ENCODE measurements at regions not wholly inside any gene's neighbourhood (a gene's known extent, or its start where the extent isn't known, plus 50 kb on each side); places are given as distances from the start of the nearest gene placed in this dataset.

- Histone ChIP-seq H3K9me3 (no peaks in the 10 kb centered on the region), H3K36me3 (no peaks in the 10 kb centered on the region), H3K27ac (replicated peaks in 1 of 4) (no peak overlapping the region), H3K4me3 (no peak overlapping the region), H3K27me3 (no peaks in the 10 kb centered on the region), H3K4me1 (peaks cover 0 to 8% (median 4%) of the 10 kb centered on the region in 4 donors)
- no peak for DNase-seq (ENCODE audit: extremely low spot score)
- intact Hi-C loops (cut with DNase I), result no loop called here
- 100% methylated on average over 1 of the region's 1 CpG for WGBS
- TF ChIP-seq POLR2AphosphoS5 (IDR thresholded peaks at IDR 0.05), result no peak
These were observed 164.3 kb downstream of the BUB3 start for GRCh38 chr10:123318516-123318915.

GRCh38 chr10:123320091-123320490 lies 165.9 kb downstream of the BUB3 start:
- Histone ChIP-seq H3K4me3 (no peak overlapping the region), H3K27me3 (no peaks in the 10 kb centered on the region), H3K36me3 (no peaks in the 10 kb centered on the region), H3K4me1 (peaks cover 0 to 6% (median 3%) of the 10 kb centered on the region in 4 donors), H3K9me3 (no peaks in the 10 kb centered on the region), H3K27ac (replicated peaks in 1 of 4) (no peak overlapping the region)
- DNase-seq (ENCODE audit: extremely low spot score), result no peak
- WGBS, result 87% methylated on average over 3 of the region's 3 CpGs
- intact Hi-C loops (cut with DNase I), result no loop called here
- TF ChIP-seq POLR2A (IDR thresholded peaks at IDR 0.05; ENCODE audit: low read depth) (no peak), EP300 (IDR thresholded peaks at IDR 0.05) (no peak), POLR2AphosphoS5 (IDR thresholded peaks at IDR 0.05) (no peak), CTCF (IDR thresholded peaks at IDR 0.05) (no peak)

GRCh38 chr10:123323884-123324283 lies 169.7 kb downstream of the BUB3 start:
- 86% methylated on average over 3 of the region's 3 CpGs for WGBS
- intact Hi-C loops (cut with DNase I), result no loop called here
- no peak overlapping the region for H3K27ac ChIP-seq (replicated peaks in 1 of 4)
- H3K27me3 ChIP-seq, result no peaks in the 10 kb centered on the region
- H3K4me1 ChIP-seq, result no peaks in the 10 kb centered on the region
- no peak overlapping the region for H3K4me3 ChIP-seq
- TF ChIP-seq CTCF (IDR thresholded peaks at IDR 0.05) (no peak), POLR2A (IDR thresholded peaks at IDR 0.05; ENCODE audit: low read depth) (no peak), POLR2AphosphoS5 (IDR thresholded peaks at IDR 0.05) (no peak), EP300 (IDR thresholded peaks at IDR 0.05) (no peak)
- H3K9me3 ChIP-seq, result no peaks in the 10 kb centered on the region
- DNase-seq (ENCODE audit: extremely low spot score), result peak; percentile 31
- H3K36me3 ChIP-seq, result no peaks in the 10 kb centered on the region

GRCh38 chr10:123325663-123326190 lies 171.5 kb downstream of the BUB3 start:
- peak; percentile 91 for DNase-seq (ENCODE audit: extremely low spot score)
- Histone ChIP-seq H3K27me3 (no peaks in the 10 kb centered on the region), H3K4me3 (no peak overlapping the region), H3K4me1 (no peaks in the 10 kb centered on the region), H3K27ac (replicated peaks in 1 of 4) (no peak overlapping the region), H3K36me3 (no peaks in the 10 kb centered on the region), H3K9me3 (no peaks in the 10 kb centered on the region)
- intact Hi-C loops (cut with DNase I), result no loop called here
- 91% methylated on average over 2 of the region's 2 CpGs for WGBS
- TF ChIP-seq POLR2AphosphoS5 (IDR thresholded peaks at IDR 0.05) (no peak), POLR2A (IDR thresholded peaks at IDR 0.05; ENCODE audit: low read depth) (no peak), EP300 (IDR thresholded peaks at IDR 0.05) (no peak), CTCF (IDR thresholded peaks at IDR 0.05) (no peak)

GRCh38 chr10:123326674-123327073 lies 172.5 kb downstream of the BUB3 start:
- Histone ChIP-seq H3K9me3 (no peaks in the 10 kb centered on the region), H3K36me3 (no peaks in the 10 kb centered on the region), H3K4me1 (no peaks in the 10 kb centered on the region), H3K27me3 (no peaks in the 10 kb centered on the region), H3K27ac (replicated peaks in 1 of 4) (no peak overlapping the region), H3K4me3 (no peak overlapping the region)
- no peak for DNase-seq (ENCODE audit: extremely low spot score)
- intact Hi-C loops (cut with DNase I), result no loop called here
- no peak for TF ChIP-seq POLR2AphosphoS5 (IDR thresholded peaks at IDR 0.05)
- TF ChIP-seq POLR2A (IDR thresholded peaks at IDR 0.05; ENCODE audit: low read depth), result no peak
- TF ChIP-seq EP300 (IDR thresholded peaks at IDR 0.05), result no peak
- no peak for TF ChIP-seq CTCF (IDR thresholded peaks at IDR 0.05)
- 100% methylated on average over 1 of the region's 1 CpG for WGBS
